ENCODE measurements at regions not wholly inside any gene's neighbourhood (a gene's known extent, or its start where the extent isn't known, plus 50 kb on each side); places are given as distances from the start of the nearest gene placed in this dataset.

DNA sequence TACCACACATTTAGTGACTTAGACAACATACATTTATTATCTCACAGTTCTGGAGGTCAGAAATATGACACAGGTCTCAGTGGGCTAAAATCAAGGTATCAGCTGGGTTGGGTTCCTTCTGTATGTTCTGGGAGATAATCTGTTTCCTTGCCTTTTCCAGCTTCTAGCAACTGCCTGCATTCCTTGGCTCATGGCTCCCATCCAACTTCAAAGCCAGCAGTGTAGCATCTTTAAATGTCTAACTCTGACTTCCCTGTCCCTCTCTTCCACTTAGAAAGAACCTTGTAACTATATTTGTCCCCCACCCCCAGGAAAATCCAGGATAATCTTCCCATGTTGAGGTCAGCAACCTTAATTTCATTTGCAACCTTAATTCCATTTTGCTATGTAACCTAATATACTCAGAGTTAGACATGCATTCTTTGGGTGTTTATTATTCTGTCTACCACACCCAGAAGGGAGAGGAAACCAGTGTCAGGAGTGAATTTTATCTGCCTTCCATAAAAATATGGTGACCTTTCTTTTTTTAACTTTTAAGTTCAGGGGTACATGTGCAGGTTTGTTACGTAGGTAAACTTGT lies 57.3 kb upstream of the SMIM30 start:
- Histone ChIP-seq H2AFZ (ENCODE audit: insufficient read depth, low read depth, low read length, poor library complexity, severe bottlenecking) (no peak overlapping the region), H3K36me3 (replicated peaks in 1 of 2; ENCODE audit: control insufficient read depth in 1 of 2, insufficient read depth in 2 of 2, low read length in 2 of 2) (no peaks in the 10 kb centered on the region), H3K4me2 (replicated peaks; ENCODE audit: extremely low read depth, low read length, poor library complexity, severe bottlenecking) (no peak overlapping the region), H3K4me3 (replicated peaks in 1 of 3; ENCODE audit: low read depth in 2 of 3, low read length in 3 of 3) (no peak overlapping the region), H3K27me3 (ENCODE audit: control insufficient read depth in 2 of 2, insufficient read depth in 2 of 2, low read length in 2 of 2) (no peaks in the 10 kb centered on the region), H3K79me2 (ENCODE audit: insufficient read depth, low read length) (no peaks in the 10 kb centered on the region), H3K9ac (ENCODE audit: insufficient read depth, low read length, poor library complexity, severe bottlenecking) (no peak overlapping the region), H3K4me1 (ENCODE audit: control insufficient read depth in 1 of 2, insufficient read depth in 2 of 2, low read length in 2 of 2) (no peaks in the 10 kb centered on the region), H4K20me1 (ENCODE audit: insufficient read depth, low read length) (no peaks in the 10 kb centered on the region), H3K27ac (ENCODE audit: low read depth in 1 of 2, low read length in 2 of 2) (no peak overlapping the region), H3K9me3 (replicated peaks in 1 of 2; ENCODE audit: control insufficient read depth in 1 of 2, insufficient read depth in 1 of 2, low read length in 2 of 2) (peaks cover 0 to 5% of the 10 kb centered on the region in 2 donors)
- TF ChIP-seq, protein P1, sequence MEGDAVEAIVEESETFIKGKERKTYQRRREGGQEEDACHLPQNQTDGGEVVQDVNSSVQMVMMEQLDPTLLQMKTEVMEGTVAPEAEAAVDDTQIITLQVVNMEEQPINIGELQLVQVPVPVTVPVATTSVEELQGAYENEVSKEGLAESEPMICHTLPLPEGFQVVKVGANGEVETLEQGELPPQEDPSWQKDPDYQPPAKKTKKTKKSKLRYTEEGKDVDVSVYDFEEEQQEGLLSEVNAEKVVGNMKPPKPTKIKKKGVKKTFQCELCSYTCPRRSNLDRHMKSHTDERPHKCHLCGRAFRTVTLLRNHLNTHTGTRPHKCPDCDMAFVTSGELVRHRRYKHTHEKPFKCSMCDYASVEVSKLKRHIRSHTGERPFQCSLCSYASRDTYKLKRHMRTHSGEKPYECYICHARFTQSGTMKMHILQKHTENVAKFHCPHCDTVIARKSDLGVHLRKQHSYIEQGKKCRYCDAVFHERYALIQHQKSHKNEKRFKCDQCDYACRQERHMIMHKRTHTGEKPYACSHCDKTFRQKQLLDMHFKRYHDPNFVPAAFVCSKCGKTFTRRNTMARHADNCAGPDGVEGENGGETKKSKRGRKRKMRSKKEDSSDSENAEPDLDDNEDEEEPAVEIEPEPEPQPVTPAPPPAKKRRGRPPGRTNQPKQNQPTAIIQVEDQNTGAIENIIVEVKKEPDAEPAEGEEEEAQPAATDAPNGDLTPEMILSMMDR (IDR thresholded peaks at IDR 0.05) = no peak
- no peaks in the 10 kb centered on the region for H3K36me3 Mint-ChIP-seq
- no CpG with 5 or more reads among the region's 1 CpG for WGBS (ENCODE audit: insufficient coverage)
- intact Hi-C loops (cut with micrococcal nuclease) = no loop called here
- H3K9me3 Mint-ChIP-seq = peaks cover 0 to 7% (median 2%) of the 10 kb centered on the region in 7 donors
- H3K4me3 Mint-ChIP-seq = no peak overlapping the region
- DNase-seq = no peak
- H3K4me1 Mint-ChIP-seq = no peaks in the 10 kb centered on the region
- H3K27ac Mint-ChIP-seq = no peak overlapping the region
- H3K27me3 Mint-ChIP-seq (ENCODE audit: low read depth in 3 of 3) = peaks cover 0 to 5% (median 1%) of the 10 kb centered on the region in 3 donors

GRCh38 chr7:113172726-113173125 lies 54.4 kb upstream of the SMIM30 start:
- Histone ChIP-seq H3K4me1 (ENCODE audit: control insufficient read depth in 1 of 2, insufficient read depth in 2 of 2, low read length in 2 of 2) (no peaks in the 10 kb centered on the region), H3K4me3 (replicated peaks in 1 of 3; ENCODE audit: low read depth in 2 of 3, low read length in 3 of 3) (no peak overlapping the region), H4K20me1 (ENCODE audit: insufficient read depth, low read length) (no peaks in the 10 kb centered on the region), H3K79me2 (ENCODE audit: insufficient read depth, low read length) (no peaks in the 10 kb centered on the region), H3K4me2 (replicated peaks; ENCODE audit: extremely low read depth, low read length, poor library complexity, severe bottlenecking) (no peak overlapping the region), H3K27me3 (ENCODE audit: control insufficient read depth in 2 of 2, insufficient read depth in 2 of 2, low read length in 2 of 2) (no peaks in the 10 kb centered on the region), H3K9ac (ENCODE audit: insufficient read depth, low read length, poor library complexity, severe bottlenecking) (no peak overlapping the region), H3K27ac (ENCODE audit: low read depth in 1 of 2, low read length in 2 of 2) (no peak overlapping the region), H2AFZ (ENCODE audit: insufficient read depth, low read depth, low read length, poor library complexity, severe bottlenecking) (no peak overlapping the region), H3K9me3 (replicated peaks in 1 of 2; ENCODE audit: control insufficient read depth in 1 of 2, insufficient read depth in 1 of 2, low read length in 2 of 2) (peaks cover 0 to 5% of the 10 kb centered on the region in 2 donors), H3K36me3 (replicated peaks in 1 of 2; ENCODE audit: control insufficient read depth in 1 of 2, insufficient read depth in 2 of 2, low read length in 2 of 2) (no peaks in the 10 kb centered on the region)
- H3K9me3 Mint-ChIP-seq = peaks cover 0 to 7% (median 4%) of the 10 kb centered on the region in 7 donors
- H3K27ac Mint-ChIP-seq = no peak overlapping the region
- no peaks in the 10 kb centered on the region for H3K4me1 Mint-ChIP-seq
- H3K27me3 Mint-ChIP-seq (ENCODE audit: low read depth in 3 of 3) = peaks cover 0 to 5% (median 3%) of the 10 kb centered on the region in 3 donors
- H3K4me3 Mint-ChIP-seq = no peak overlapping the region
- no peak for DNase-seq
- TF ChIP-seq, protein P1 (IDR thresholded peaks at IDR 0.05) = no peak
- WGBS (ENCODE audit: insufficient coverage) = 95% methylated on average over 10 of the region's 11 CpGs
- intact Hi-C loops (cut with micrococcal nuclease) = no loop called here
- H3K36me3 Mint-ChIP-seq = no peaks in the 10 kb centered on the region

Data from CD14-positive monocyte (primary cell).